ENCODE measurements at regions not wholly inside any gene's neighbourhood (a gene's known extent, or its start where the extent isn't known, plus 50 kb on each side); places are given as distances from the start of the nearest gene placed in this dataset.

GRCh38 chr5:2169850-2170760 is 287.4 kb upstream of the IRX4 start (continued):
- TF ChIP-seq NRF1 (IDR thresholded peaks at IDR 0.05; ENCODE audit: low read depth, low read length) (no peak), BCL11A (IDR thresholded peaks at IDR 0.05; ENCODE audit: low read depth in 2 of 2, low read length in 2 of 2) (no peak), TAF7 (optimal IDR thresholded peaks at IDR 0.05; ENCODE audit: borderline replicate concordance, low read depth, low read length) (no peak), CHD7 (IDR thresholded peaks at IDR 0.05; ENCODE audit: insufficient replicate concordance, low read length) (no peak), USF2 (IDR thresholded peaks at IDR 0.05; ENCODE audit: low read length) (no peak), PHF8 (conservative IDR thresholded peaks at IDR 0.05; ENCODE audit: low read depth, low read length) (no peak)

All from H1 (cell line).